H1 (cell line): ENCODE measurements at regions not wholly inside any gene's neighbourhood (a gene's known extent, or its start where the extent isn't known, plus 50 kb on each side); places are given as distances from the start of the nearest gene placed in this dataset.

Experiments
- CTCF ChIA-PET: fragments of 300-600 bp; sonication (Branson Sonifier 250); formaldehyde crosslinking; loops from one replicate; lab custom pipeline; 2021; ENCODE audit not compliant: partially characterized antibody; lab: Charles Lee
- POLR2A ChIA-PET: fragments of 300-600 bp; sonication (Branson Sonifier 250); formaldehyde crosslinking; loops from one replicate; lab custom pipeline; 2021; ENCODE audit warnings: inconsistent platforms; ENCODE audit not compliant: partially characterized antibody; lab: Charles Lee
- DNase-seq, 2 experiments: peaks; one replicate each; pipeline versions ENCODE4 v3.0.0 to v3.0.0-alpha.2; 2010 to 2022; ENCODE audit warnings: low spot score in 2 of 2, low read depth in 1 of 2, mixed read lengths in 1 of 2
- FAIRE-seq: peaks from 2 replicates; lab custom pipeline; 2011; peaks lifted over from hg19 to GRCh38; lab: Jason Lieb, UNC
- H2AFZ ChIP-seq: 2 replicates; pipeline ENCODE4 v1.8.1; 2012; ENCODE audit warnings: low read length, inconsistent platforms
- H2AK5ac ChIP-seq: 2 replicates; pipeline ENCODE4 v1.6.1; 2013; ENCODE audit warnings: low read depth, low read length
- H2BK120ac ChIP-seq: replicated peaks from 2 replicates; pipeline ENCODE3; 2013; ENCODE audit warnings: low read depth, low read length, inconsistent platforms
- H2BK12ac ChIP-seq: 2 replicates; pipeline ENCODE4 v1.6.1; 2013; ENCODE audit warnings: low read depth, low read length
- H2BK15ac ChIP-seq: 2 replicates; pipeline ENCODE4 v1.6.1; 2013; ENCODE audit warnings: low read length
- H2BK20ac ChIP-seq: 2 replicates; pipeline ENCODE4 v1.6.1; 2013; ENCODE audit warnings: low read length
- H2BK5ac ChIP-seq: 2 replicates; pipeline ENCODE4 v1.6.1; 2013; ENCODE audit warnings: low read depth, low read length
- H3K14ac ChIP-seq: 2 replicates; pipeline ENCODE4 v1.6.1; 2013; ENCODE audit warnings: inconsistent platforms; ENCODE audit not compliant: insufficient read length
- H3K18ac ChIP-seq: 2 replicates; pipeline ENCODE4 v1.6.1; 2013; ENCODE audit warnings: low read length; ENCODE audit errors: extremely low read depth
- H3K23ac ChIP-seq: 2 replicates; pipeline ENCODE4 v1.6.1; 2013; ENCODE audit warnings: inconsistent platforms; ENCODE audit not compliant: insufficient read length
- H3K23me2 ChIP-seq: 2 replicates; pipeline ENCODE4 v1.6.1; 2013; ENCODE audit warnings: low read depth, low read length
- H3K27ac ChIP-seq: 2 replicates; pipeline ENCODE4 v1.6.1; 2011; ENCODE audit warnings: low read depth, low read length, inconsistent platforms
- H3K27me3 ChIP-seq, 4 experiments: replicated peaks in 1 of 4; 1 replicate in 1 of 4; 2 replicates in 3 of 4; pipeline versions ENCODE4 v1.6.1 to v1.8.1; 2011 to 2013; ENCODE audit warnings: low read length in 3 of 4, mild to moderate bottlenecking in 3 of 4, inconsistent platforms in 2 of 4, mixed read lengths in 2 of 4, moderate library complexity in 1 of 4; ENCODE audit not compliant: control insufficient read depth in 3 of 4, insufficient read depth in 3 of 4; ENCODE audit errors: extremely low read depth in 1 of 4
- H3K36me3 ChIP-seq, 4 experiments: 2 replicates each; pipeline versions ENCODE4 v1.6.1 to v1.8.1; 2011 to 2013; ENCODE audit warnings: mild to moderate bottlenecking in 4 of 4, low read length in 3 of 4, moderate library complexity in 2 of 4, control low read depth in 1 of 4, inconsistent platforms in 1 of 4; ENCODE audit not compliant: insufficient read depth in 4 of 4, control insufficient read depth in 2 of 4
- H3K4ac ChIP-seq: replicated peaks from 2 replicates; pipeline ENCODE3; 2013; ENCODE audit warnings: low read length, low read depth, mixed read lengths, inconsistent platforms; ENCODE audit not compliant: insufficient read length
- H3K4me1 ChIP-seq, 4 experiments: replicated peaks in 1 of 4; 1 replicate in 1 of 4; 2 replicates in 3 of 4; pipeline versions ENCODE4 v1.6.1 to v1.8.1; 2011 to 2013; ENCODE audit warnings: low read length in 3 of 4, inconsistent platforms in 2 of 4, mixed read lengths in 1 of 4; ENCODE audit not compliant: insufficient read depth in 4 of 4, control insufficient read depth in 3 of 4
- H3K4me2 ChIP-seq, 2 experiments: 2 replicates each; pipeline versions ENCODE4 v1.6.1 to v1.8.1; 2011 to 2013; ENCODE audit warnings: low read depth in 2 of 2, low read length in 2 of 2, control low read depth in 1 of 2, inconsistent platforms in 1 of 2, mild to moderate bottlenecking in 1 of 2; ENCODE audit not compliant: insufficient read depth in 1 of 2
- H3K4me3 ChIP-seq, 4 experiments: fragments of 200-600, 300-600 bp in 1 of 4; sonication (generic), shearing (Covaris generic), sonication (Bioruptor Twin) in 1 of 4; 2 replicates each; pipeline versions ENCODE4 v1.5.1 to v1.8.1; 2011 to 2016; ENCODE audit warnings: low read length in 4 of 4, low read depth in 3 of 4, control low read depth in 2 of 4, inconsistent platforms in 2 of 4, mild to moderate bottlenecking in 2 of 4, mixed read lengths in 1 of 4, moderate library complexity in 1 of 4; ENCODE audit not compliant: insufficient read depth in 2 of 4; ENCODE audit errors: extremely low read depth in 1 of 4
- H3K56ac ChIP-seq: replicated peaks from 2 replicates; pipeline ENCODE3; 2013; ENCODE audit warnings: low read depth, mild to moderate bottlenecking, mixed read lengths, low read length, inconsistent platforms; ENCODE audit not compliant: insufficient read length
- H3K79me1 ChIP-seq: 2 replicates; pipeline ENCODE4 v1.6.1; 2013; ENCODE audit warnings: low read depth, low read length, control low read depth
- H3K79me2 ChIP-seq, 2 experiments: 2 replicates each; pipeline versions ENCODE4 v1.6.1 to v1.8.1; 2012 to 2013; ENCODE audit warnings: low read length in 2 of 2, mild to moderate bottlenecking in 2 of 2, inconsistent platforms in 1 of 2; ENCODE audit not compliant: insufficient read depth in 2 of 2, control insufficient read depth in 1 of 2
- H3K9ac ChIP-seq, 4 experiments: replicated peaks in 1 of 4; 1 replicate in 1 of 4; 2 replicates in 3 of 4; pipeline versions ENCODE4 v1.6.1 to v1.8.1; 2011 to 2013; ENCODE audit warnings: low read depth in 3 of 4, low read length in 3 of 4, control low read depth in 2 of 4, mild to moderate bottlenecking in 2 of 4, moderate library complexity in 2 of 4, inconsistent platforms in 1 of 4; ENCODE audit errors: extremely low read depth in 1 of 4
- H3K9me3 ChIP-seq, 2 experiments: 2 replicates each; pipeline versions ENCODE4 v1.6.1 to v1.8.1; 2012 to 2013; ENCODE audit warnings: mild to moderate bottlenecking in 2 of 2, moderate library complexity in 2 of 2, control low read depth in 1 of 2, inconsistent platforms in 1 of 2, low read depth in 1 of 2, low read length in 1 of 2, mixed read lengths in 1 of 2; ENCODE audit not compliant: insufficient read depth in 2 of 2
- H4K20me1 ChIP-seq, 2 experiments: replicated peaks in 1 of 2; 2 replicates each; pipeline versions ENCODE3 to v1.8.1; 2011 to 2013; ENCODE audit warnings: inconsistent platforms in 2 of 2, low read length in 2 of 2, mild to moderate bottlenecking in 1 of 2; ENCODE audit not compliant: insufficient read depth in 2 of 2, control insufficient read depth in 1 of 2
- H4K5ac ChIP-seq: 2 replicates; pipeline ENCODE4 v1.6.1; 2013; ENCODE audit warnings: low read length, low read depth, mixed read lengths, inconsistent platforms; ENCODE audit not compliant: insufficient read length
- H4K8ac ChIP-seq: 2 replicates; pipeline ENCODE4 v1.8.0; 2013; ENCODE audit warnings: mild to moderate bottlenecking, moderate library complexity, low read length, inconsistent platforms; ENCODE audit not compliant: insufficient read depth; ENCODE audit errors: extremely low read depth
- H4K91ac ChIP-seq: replicated peaks from 2 replicates; pipeline ENCODE3; 2013; ENCODE audit warnings: low read length, mixed read lengths, inconsistent platforms; ENCODE audit not compliant: insufficient read length
- GABPA ChIP-seq: IDR thresholded peaks from 2 replicates; pipeline ENCODE4 v1.6.1; 2011; ENCODE audit warnings: mild to moderate bottlenecking, low read length, moderate library complexity, borderline replicate concordance; ENCODE audit not compliant: insufficient read depth
- KDM1A ChIP-seq: fragments of 200-600, 300-600 bp; sonication (generic); IDR thresholded peaks from 2 replicates; pipeline ENCODE4 v1.7.1; 2016; ENCODE audit warnings: mild to moderate bottlenecking, low read length, borderline replicate concordance
- ZNF274 ChIP-seq: IDR thresholded peaks from 2 replicates; pipeline ENCODE4 v1.7.0; 2012; ENCODE audit warnings: low read length, borderline replicate concordance; ENCODE audit errors: extremely low read depth
- WGBS, 2 experiments: shearing (Covaris generic) in 1 of 2; methylation state at CpG; one replicate each; pipeline versions ENCODE4 v1.1.6 to v1.1.7; 2013 to 2015; ENCODE audit warnings: low lambda C conversion rate in 2 of 2, mixed read lengths in 2 of 2, inconsistent platforms in 1 of 2, low coverage in 1 of 2, missing lambda C conversion rate in 1 of 2; ENCODE audit not compliant: insufficient replicate concordance in 2 of 2, insufficient coverage in 1 of 2, insufficient read length in 1 of 2; ENCODE audit errors: extremely low coverage in 1 of 2, missing lambda C conversion rate in 1 of 2; 5-methylcytosine and 5-hydroxymethylcytosine counted together

- no peak overlapping the region for H3K23ac ChIP-seq
- TF ChIP-seq ZNF274: no peak
- no peak for TF ChIP-seq GABPA
- no peak for TF ChIP-seq KDM1A
- no peak overlapping the region for H4K91ac ChIP-seq
- no peak overlapping the region for H3K27ac ChIP-seq
- H3K23me2 ChIP-seq: no peaks in the 10 kb centered on the region
- no peak overlapping the region for H2BK20ac ChIP-seq
- no peak overlapping the region for H4K8ac ChIP-seq
- H3K9me3 ChIP-seq: peaks cover 85 to 100% of the 10 kb centered on the region in 2 experiments
- H3K18ac ChIP-seq: no peak overlapping the region
- H4K5ac ChIP-seq: no peak overlapping the region
- 83% methylated on average over 21 of the region's 28 CpGs; no CpG with 5 or more reads in 1 of the 2 experiments for WGBS, 2 experiments
- no peak overlapping the region for H3K4me2 ChIP-seq
- no peaks in the 10 kb centered on the region for H3K27me3 ChIP-seq
- no peak overlapping the region for H2BK120ac ChIP-seq
- H2BK5ac ChIP-seq: no peak overlapping the region
- DNase-seq (no peak), FAIRE-seq (no peak)
- H3K79me1 ChIP-seq: no peaks in the 10 kb centered on the region
- CTCF ChIA-PET: no interaction called here
- no peak overlapping the region for H2BK15ac ChIP-seq
- no peaks in the 10 kb centered on the region for H3K79me2 ChIP-seq
- H2AK5ac ChIP-seq: no peak overlapping the region
- H3K4ac ChIP-seq: no peak overlapping the region
- H2AFZ ChIP-seq: no peak overlapping the region
- no peaks in the 10 kb centered on the region; a peak in 1 of 8 replicates for H3K36me3 ChIP-seq
- POLR2A ChIA-PET: no interaction called here
- H3K4me3 ChIP-seq: no peak overlapping the region
- H3K14ac ChIP-seq: no peak overlapping the region
- H2BK12ac ChIP-seq: no peak overlapping the region
- no peak overlapping the region for H3K9ac ChIP-seq
- no peaks in the 10 kb centered on the region for H4K20me1 ChIP-seq
- H3K56ac ChIP-seq: no peak overlapping the region
- H3K4me1 ChIP-seq: no peaks in the 10 kb centered on the region
Measured at GRCh38 chr12:34298176-34298970, 276.1 kb downstream of the ALG10 start.
